Neural progenitor cell (in vitro differentiated cells): ENCODE measurements at regions not wholly inside any gene's neighbourhood (a gene's known extent, or its start where the extent isn't known, plus 50 kb on each side); places are given as distances from the start of the nearest gene placed in this dataset.

Source experiments
- CTCF ChIP-seq: fragments of 200-600 bp; sonication (generic); IDR thresholded peaks from 2 replicates; pipeline ENCODE4 v1.5.1; 2017; ENCODE audit warnings: antibody characterized with exemption, mild to moderate bottlenecking
- EZH2phosphoT487 ChIP-seq: fragments of 200-600 bp; sonication (generic); IDR thresholded peaks from 2 replicates; pipeline ENCODE4 v1.6.1; 2017; ENCODE audit warnings: antibody characterized with exemption

DNA sequence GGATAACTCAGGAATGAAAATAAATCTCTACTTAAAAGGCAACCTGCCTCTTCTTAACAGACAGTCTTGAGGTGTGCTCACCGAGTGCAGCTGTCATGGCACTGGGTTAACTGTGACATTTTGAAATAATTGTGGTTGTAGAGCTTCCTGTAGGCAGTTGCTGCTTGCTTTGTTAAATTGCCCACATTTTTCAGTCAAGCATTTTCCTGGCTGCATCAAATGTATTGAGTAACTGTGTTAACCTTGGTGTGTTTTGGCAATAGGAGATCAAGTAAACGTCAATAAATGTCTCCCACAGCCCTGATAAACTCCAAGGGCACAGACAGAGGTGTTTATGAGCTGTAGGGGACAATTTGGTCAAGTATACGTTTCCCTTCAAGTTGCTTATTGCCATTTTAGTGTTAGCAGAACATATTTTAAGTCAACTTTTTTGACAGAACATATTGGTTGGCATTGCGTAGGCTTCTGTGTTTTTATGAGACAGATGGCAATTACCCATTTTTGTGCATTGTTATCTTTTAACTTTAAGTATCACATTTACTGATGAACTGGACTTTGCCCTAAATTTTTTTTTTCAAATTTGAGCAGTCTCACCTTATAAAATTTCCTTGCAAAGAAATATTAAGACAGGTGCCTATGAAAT is 527.4 kb downstream of the C4orf33 start:
- no peak for TF ChIP-seq CTCF
- no peak for TF ChIP-seq EZH2phosphoT487
